Thoracic aorta (tissue), 2 donors: ENCODE measurements at regions not wholly inside any gene's neighbourhood (a gene's known extent, or its start where the extent isn't known, plus 50 kb on each side); places are given as distances from the start of the nearest gene placed in this dataset.

Experiments
- ATAC-seq: fragments of 150-250 bp; one replicate; pipeline ENCODE4 v1.8.0; 2017; ENCODE audit warnings: low read depth; ENCODE audit not compliant: insufficient number of reproducible peaks, low FRiP score
- DNase-seq: peaks from one replicate; pipeline ENCODE4 v3.0.0-alpha.2; 2020; ENCODE audit warnings: low spot score
- H3K27ac ChIP-seq, 2 donors: fragments of 200-600 bp; sonication (generic); 1 replicate in 1 of 2; 2 replicates in 1 of 2; pipeline ENCODE4 v1.5.1; 2016; ENCODE audit warnings: mild to moderate bottlenecking in 2 of 2, moderate library complexity in 2 of 2
- H3K27me3 ChIP-seq: fragments of 200-600 bp; sonication (generic); replicated peaks from 2 replicates; pipeline ENCODE4 v1.6.0; 2016; ENCODE audit warnings: mild to moderate bottlenecking; ENCODE audit not compliant: insufficient read depth
- H3K36me3 ChIP-seq: fragments of 200-600 bp; sonication (generic); one replicate; pipeline ENCODE4 v1.5.1; 2016
- H3K4me1 ChIP-seq, 2 donors: fragments of 200-600 bp; sonication (generic); 1 replicate in 1 of 2; 2 replicates in 1 of 2; pipeline versions ENCODE4 v1.5.1 to v1.6.0; 2016; ENCODE audit warnings: low read depth in 2 of 2, mild to moderate bottlenecking in 1 of 2; ENCODE audit not compliant: control insufficient read depth in 1 of 2
- H3K4me3 ChIP-seq: fragments of 200-600 bp; sonication (generic); 2 replicates; pipeline ENCODE4 v1.5.1; 2016; ENCODE audit warnings: mild to moderate bottlenecking
- H3K9me3 ChIP-seq: fragments of 200-600 bp; sonication (generic); 2 replicates; pipeline ENCODE4 v1.5.1; 2016
- CTCF ChIP-seq: fragments of 200-600 bp; sonication (generic); IDR thresholded peaks from one replicate; pipeline ENCODE4 v1.5.1; 2019; ENCODE audit warnings: antibody characterized with exemption

DNA sequence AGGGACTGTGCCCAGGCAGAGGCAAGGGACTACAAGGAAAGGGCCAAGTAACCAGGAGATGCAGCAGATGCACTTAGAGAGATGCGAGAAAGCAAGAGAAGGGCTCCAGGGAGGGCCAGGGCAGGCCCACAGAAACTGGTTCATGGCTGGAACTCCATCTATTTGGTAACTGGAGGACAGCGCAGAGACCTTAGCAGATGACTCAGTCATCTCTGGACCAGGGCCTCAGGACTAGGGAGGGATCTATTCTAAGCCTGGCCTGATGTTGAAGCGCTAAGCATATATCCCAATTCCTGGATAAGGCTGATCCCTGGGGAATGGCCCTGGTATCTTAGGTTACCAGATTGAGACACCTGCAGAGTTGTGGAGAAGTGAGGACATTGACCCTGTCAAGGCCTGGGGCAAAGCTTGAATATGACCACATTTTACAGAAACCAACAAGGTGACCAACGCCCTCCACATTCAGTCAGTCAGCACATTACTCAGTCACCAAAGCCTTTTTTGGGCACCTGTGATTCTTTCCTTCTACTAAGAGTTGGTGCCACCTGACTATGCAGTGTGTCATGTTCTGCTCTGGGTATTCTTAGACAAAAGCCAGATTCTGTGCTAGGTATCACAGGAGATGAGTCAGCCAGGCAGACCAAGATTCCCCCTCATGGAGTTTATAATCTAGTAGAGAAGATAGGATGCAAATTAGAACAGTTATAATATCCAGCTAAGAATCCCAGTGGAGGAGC, 68.4 kb upstream of the SLCO3A1 start:
- no peak for TF ChIP-seq CTCF
- Histone ChIP-seq H3K36me3 (no peaks in the 10 kb centered on the region), H3K4me3 (no peak overlapping the region), H3K27me3 (no peaks in the 10 kb centered on the region), H3K27ac (no peak overlapping the region), H3K9me3 (no peaks in the 10 kb centered on the region), H3K4me1 (no peaks in the 10 kb centered on the region)
- ATAC-seq, result no peak
- DNase-seq, result no peak

GRCh38 chr15:91787198-91787597, 66.3 kb upstream of the SLCO3A1 start:
- Histone ChIP-seq H3K36me3 (no peaks in the 10 kb centered on the region), H3K4me3 (no peak overlapping the region), H3K9me3 (no peaks in the 10 kb centered on the region), H3K27ac (no peak overlapping the region), H3K4me1 (no peaks in the 10 kb centered on the region), H3K27me3 (no peaks in the 10 kb centered on the region)
- ATAC-seq, result no peak
- DNase-seq, result no peak
- no peak for TF ChIP-seq CTCF

GRCh38 chr15:91789136-91789535, 64.4 kb upstream of the SLCO3A1 start:
- Histone ChIP-seq H3K27me3 (no peaks in the 10 kb centered on the region), H3K4me3 (no peak overlapping the region), H3K36me3 (no peaks in the 10 kb centered on the region), H3K9me3 (no peaks in the 10 kb centered on the region), H3K4me1 (no peaks in the 10 kb centered on the region), H3K27ac (no peak overlapping the region)
- TF ChIP-seq CTCF, result no peak
- ATAC-seq, result no peak
- DNase-seq, result no peak

GRCh38 chr15:91790836-91791235, 62.7 kb upstream of the SLCO3A1 start:
- Histone ChIP-seq H3K9me3 (no peaks in the 10 kb centered on the region), H3K4me3 (no peak overlapping the region), H3K4me1 (no peaks in the 10 kb centered on the region), H3K36me3 (no peaks in the 10 kb centered on the region), H3K27ac (no peak overlapping the region), H3K27me3 (no peaks in the 10 kb centered on the region)
- ATAC-seq (no peak), DNase-seq (no peak)
- TF ChIP-seq CTCF, result no peak

DNA sequence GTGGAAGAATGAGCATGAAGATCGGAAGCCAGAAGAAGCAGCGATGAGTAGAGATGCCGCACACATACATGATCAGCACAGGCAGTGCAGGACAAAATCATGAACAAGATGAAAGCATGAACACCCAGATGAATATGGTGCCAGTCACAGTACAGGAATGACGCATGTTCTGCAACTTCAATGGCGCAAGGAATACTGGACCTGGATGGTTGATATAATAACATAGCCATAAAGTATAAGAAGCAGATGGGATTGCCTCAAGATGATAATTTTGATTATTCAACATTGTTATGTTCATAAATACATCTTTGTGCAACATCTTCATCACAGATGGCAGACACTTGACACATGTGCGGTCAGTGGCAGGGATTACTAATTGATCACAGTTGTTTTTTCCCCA, 59.7 kb upstream of the SLCO3A1 start:
- no peaks in the 10 kb centered on the region for H3K36me3 ChIP-seq

More for the DNA sequence above, 59.7 kb upstream of the SLCO3A1 start:
- no peak overlapping the region for H3K4me3 ChIP-seq
- H3K27me3 ChIP-seq, result no peaks in the 10 kb centered on the region
- H3K27ac ChIP-seq, result no peak overlapping the region
- ATAC-seq (no peak), DNase-seq (no peak)
- no peaks in the 10 kb centered on the region for H3K4me1 ChIP-seq
- H3K9me3 ChIP-seq, result no peaks in the 10 kb centered on the region
- no peak for TF ChIP-seq CTCF
